ENCODE measurements at regions not wholly inside any gene's neighbourhood (a gene's known extent, or its start where the extent isn't known, plus 50 kb on each side); places are given as distances from the start of the nearest gene placed in this dataset.
A peak's percentile ranks its signal among the peaks of the same experiment; 100 is the strongest.

GRCh38 chr3:6079561-6080179, 781.2 kb upstream of the GRM7 start:
- CTCF ChIA-PET (ENCODE audit: unreplicated experiment), result no interaction called here
- H3K9me2 ChIP-seq (ENCODE audit: insufficient read depth, low read length), result no peaks in the 10 kb centered on the region
- no peaks in the 10 kb centered on the region for H4K20me1 ChIP-seq (ENCODE audit: insufficient read depth, low read length)
- no peaks in the 10 kb centered on the region for H3K4me1 ChIP-seq (ENCODE audit: insufficient read depth, low read length, poor library complexity, severe bottlenecking)
- BruUV-seq (replicated peaks), result no TSS peak
- no peak overlapping the region for H3K4me2 ChIP-seq (ENCODE audit: low read length)
- no peak overlapping the region for H3K27ac ChIP-seq (ENCODE audit: low read depth, low read length, poor library complexity, severe bottlenecking)
- H3K9me3 ChIP-seq (ENCODE audit: low read length), result no peaks in the 10 kb centered on the region
- no peaks in the 10 kb centered on the region for H3K79me2 ChIP-seq (ENCODE audit: insufficient read depth, low read depth, low read length)
- intact Hi-C loops (cut with micrococcal nuclease; ENCODE audit: unreplicated experiment), result no loop called here
- no peak for TF ChIP-seq CTCF (conservative IDR thresholded peaks at IDR 0.05; ENCODE audit: low read length)
- no peak for TF ChIP-seq EZH2phosphoT487 (IDR thresholded peaks at IDR 0.05; ENCODE audit: borderline replicate concordance, low read depth, low read length)
- POLR2A ChIA-PET, result no interaction called here
- H3K4me3 ChIP-seq (ENCODE audit: low read depth, low read length, poor library complexity, severe bottlenecking), result no peak overlapping the region
- no peak overlapping the region for H2AFZ ChIP-seq (ENCODE audit: low read length)
- no peaks in the 10 kb centered on the region for H3K36me3 ChIP-seq (ENCODE audit: insufficient read depth, low read length)
- no peak for DNase-seq (ENCODE audit: low spot score)

GRCh38 chr3:6088433-6088832, 772.5 kb upstream of the GRM7 start:
- Histone ChIP-seq H2AFZ (ENCODE audit: low read length) (no peak overlapping the region), H3K4me3 (ENCODE audit: low read depth, low read length, poor library complexity, severe bottlenecking) (no peak overlapping the region), H4K20me1 (ENCODE audit: insufficient read depth, low read length) (no peaks in the 10 kb centered on the region), H3K4me2 (ENCODE audit: low read length) (no peak overlapping the region), H3K27ac (ENCODE audit: low read depth, low read length, poor library complexity, severe bottlenecking) (no peak overlapping the region), H3K9me2 (ENCODE audit: insufficient read depth, low read length) (no peaks in the 10 kb centered on the region), H3K36me3 (ENCODE audit: insufficient read depth, low read length) (no peaks in the 10 kb centered on the region), H3K4me1 (ENCODE audit: insufficient read depth, low read length, poor library complexity, severe bottlenecking) (no peaks in the 10 kb centered on the region), H3K79me2 (ENCODE audit: insufficient read depth, low read depth, low read length) (no peaks in the 10 kb centered on the region), H3K9me3 (ENCODE audit: low read length) (no peaks in the 10 kb centered on the region)
- intact Hi-C loops (cut with micrococcal nuclease; ENCODE audit: unreplicated experiment), result no loop called here
- DNase-seq (ENCODE audit: low spot score), result no peak
- BruUV-seq (replicated peaks), result no TSS peak
- TF ChIP-seq CTCF (conservative IDR thresholded peaks at IDR 0.05; ENCODE audit: low read length) (0 out of 2 replicates have a peak, but pooled peaks have one; percentile 22), EZH2phosphoT487 (IDR thresholded peaks at IDR 0.05; ENCODE audit: borderline replicate concordance, low read depth, low read length) (no peak)
- ChIA-PET POLR2A (no interaction called here), CTCF (ENCODE audit: unreplicated experiment) (no interaction called here)

GRCh38 chr3:6089780-6090179, 771.1 kb upstream of the GRM7 start:
- H3K36me3 ChIP-seq (ENCODE audit: insufficient read depth, low read length), result no peaks in the 10 kb centered on the region
- no peak overlapping the region for H3K4me3 ChIP-seq (ENCODE audit: low read depth, low read length, poor library complexity, severe bottlenecking)
- TF ChIP-seq CTCF (conservative IDR thresholded peaks at IDR 0.05; ENCODE audit: low read length), result no peak
- no peaks in the 10 kb centered on the region for H3K79me2 ChIP-seq (ENCODE audit: insufficient read depth, low read depth, low read length)
- H3K27ac ChIP-seq (ENCODE audit: low read depth, low read length, poor library complexity, severe bottlenecking), result no peak overlapping the region
- H3K4me1 ChIP-seq (ENCODE audit: insufficient read depth, low read length, poor library complexity, severe bottlenecking), result no peaks in the 10 kb centered on the region
- BruUV-seq (replicated peaks), result no TSS peak
- CTCF ChIA-PET (ENCODE audit: unreplicated experiment), result no interaction called here
- H2AFZ ChIP-seq (ENCODE audit: low read length), result no peak overlapping the region
- no peaks in the 10 kb centered on the region for H3K9me3 ChIP-seq (ENCODE audit: low read length)
- no peak for DNase-seq (ENCODE audit: low spot score)
- no peaks in the 10 kb centered on the region for H3K9me2 ChIP-seq (ENCODE audit: insufficient read depth, low read length)
- POLR2A ChIA-PET, result no interaction called here
- no peaks in the 10 kb centered on the region for H4K20me1 ChIP-seq (ENCODE audit: insufficient read depth, low read length)
- no peak overlapping the region for H3K4me2 ChIP-seq (ENCODE audit: low read length)
- intact Hi-C loops (cut with micrococcal nuclease; ENCODE audit: unreplicated experiment), result no loop called here

Data from OCI-LY7 (cell line).